ENCODE measurements at regions not wholly inside any gene's neighbourhood (a gene's known extent, or its start where the extent isn't known, plus 50 kb on each side); places are given as distances from the start of the nearest gene placed in this dataset.

DNA sequence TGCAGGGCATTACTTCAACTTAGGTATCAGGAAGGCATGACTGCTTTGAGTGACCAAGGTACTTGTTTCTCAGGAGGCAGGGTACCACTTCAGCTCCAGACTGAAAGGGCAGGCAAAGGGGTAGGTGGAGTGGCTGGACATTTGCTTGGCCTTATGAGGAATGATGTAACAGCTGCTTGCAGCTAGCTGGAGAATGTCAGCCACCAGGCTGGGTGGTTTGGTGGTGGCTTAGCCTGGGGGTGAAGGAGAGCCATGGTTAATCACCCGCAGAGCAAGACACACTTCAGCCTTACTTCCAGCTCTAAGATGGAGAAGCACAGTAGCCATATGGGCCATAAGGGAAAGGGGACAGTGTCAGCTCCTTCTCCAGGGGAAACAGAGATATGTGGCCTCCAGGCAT is 146.1 kb downstream of the APIP start:
- POLR2A ChIA-PET (ENCODE audit: unreplicated experiment): no interaction called here
- in situ Hi-C loops (cut with MboI; ENCODE audit: low sequenced_read_pairs) (no loop called here), intact Hi-C loops (cut with micrococcal nuclease) (no loop called here), dilution Hi-C loops (cut with HindIII; ENCODE audit: low sequenced_read_pairs, unreplicated experiment) (no loop called here)
- Histone ChIP-seq H3K4me2 (ENCODE audit: low read depth, low read length) (no peak overlapping the region), H3K27me3 (ENCODE audit: control insufficient read depth, insufficient read depth, low read length) (peaks cover 16% of the 10 kb centered on the region), H2BK5ac (ENCODE audit: low read depth, low read length, poor library complexity, severe bottlenecking) (no peak overlapping the region), H3K36me3 (ENCODE audit: control insufficient read depth, insufficient read depth, low read length) (no peaks in the 10 kb centered on the region), H3K4me1 (ENCODE audit: control insufficient read depth, insufficient read depth, low read length) (no peaks in the 10 kb centered on the region), H3K4ac (ENCODE audit: low read depth, low read length) (no peak overlapping the region), H3K9me3 (ENCODE audit: control insufficient read depth, insufficient read depth, low read length) (no peaks in the 10 kb centered on the region), H3K9me1 (ENCODE audit: insufficient read depth, low read length) (peaks cover 2% of the 10 kb centered on the region; the same call in 1 of the 2 replicates), H3K4me3 (ENCODE audit: insufficient read depth, low read depth, low read length) (no peak overlapping the region), H3K56ac (ENCODE audit: extremely low read depth, insufficient read depth, low read length) (no peak overlapping the region), H3K23ac (ENCODE audit: low read depth, low read length) (no peak overlapping the region), H3K79me1 (ENCODE audit: low read depth in 1 of 2, low read length in 2 of 2) (no peaks in the 10 kb centered on the region), H4K8ac (ENCODE audit: low read depth in 2 of 2, low read length in 2 of 2) (no peak overlapping the region), H3K14ac (replicated peaks; ENCODE audit: low read depth, low read length) (0 out of 2 replicates have a peak overlapping the region, but pooled peaks have one; percentile 22), H2AK5ac (ENCODE audit: low read depth, low read length) (no peak overlapping the region), H3K27ac (ENCODE audit: insufficient read depth, low read length) (no peak overlapping the region), H2BK120ac (ENCODE audit: low read depth, low read length) (no peak overlapping the region), H2AK9ac (replicated peaks; ENCODE audit: low read depth, low read length, poor library complexity) (no peak overlapping the region), H2BK20ac (ENCODE audit: low read depth, low read length) (no peak overlapping the region), H2AFZ (replicated peaks; ENCODE audit: low read length, poor library complexity) (no peak overlapping the region), H3K18ac (ENCODE audit: low read depth, low read length) (no peak overlapping the region), H4K20me1 (ENCODE audit: insufficient read depth, low read length) (no peaks in the 10 kb centered on the region), H2BK15ac (ENCODE audit: low read depth, low read length) (no peak overlapping the region), H4K5ac (ENCODE audit: low read depth, low read length) (no peak overlapping the region), H4K91ac (ENCODE audit: insufficient read depth, low read depth, low read length) (no peak overlapping the region), H3K9ac (ENCODE audit: low read depth, low read length) (no peak overlapping the region)
- CTCF ChIA-PET: no interaction called here
- ATAC-seq (ENCODE audit: low read depth): no peak
- no TSS peak for BruUV-seq (replicated peaks)
- TF ChIP-seq, protein P1, sequence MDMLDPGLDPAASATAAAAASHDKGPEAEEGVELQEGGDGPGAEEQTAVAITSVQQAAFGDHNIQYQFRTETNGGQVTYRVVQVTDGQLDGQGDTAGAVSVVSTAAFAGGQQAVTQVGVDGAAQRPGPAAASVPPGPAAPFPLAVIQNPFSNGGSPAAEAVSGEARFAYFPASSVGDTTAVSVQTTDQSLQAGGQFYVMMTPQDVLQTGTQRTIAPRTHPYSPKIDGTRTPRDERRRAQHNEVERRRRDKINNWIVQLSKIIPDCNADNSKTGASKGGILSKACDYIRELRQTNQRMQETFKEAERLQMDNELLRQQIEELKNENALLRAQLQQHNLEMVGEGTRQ (IDR thresholded peaks at IDR 0.05; ENCODE audit: low read depth, low read length): no peak
- TF ChIP-seq SMC3 (IDR thresholded peaks at IDR 0.05; ENCODE audit: low read depth, low read length): no peak
- TF ChIP-seq CHD1 (IDR thresholded peaks at IDR 0.05; ENCODE audit: low read depth, low read length): no peak
- no peak for TF ChIP-seq RAD21 (IDR thresholded peaks at IDR 0.05; ENCODE audit: low read length)
- TF ChIP-seq BHLHE40 (IDR thresholded peaks at IDR 0.05; ENCODE audit: low read depth, low read length): no peak
- no peak for TF ChIP-seq CEBPB (IDR thresholded peaks at IDR 0.05; ENCODE audit: low read depth, low read length)
- no peak for TF ChIP-seq FOS (IDR thresholded peaks at IDR 0.05; ENCODE audit: low read depth, low read length)
- TF ChIP-seq, protein P2, sequence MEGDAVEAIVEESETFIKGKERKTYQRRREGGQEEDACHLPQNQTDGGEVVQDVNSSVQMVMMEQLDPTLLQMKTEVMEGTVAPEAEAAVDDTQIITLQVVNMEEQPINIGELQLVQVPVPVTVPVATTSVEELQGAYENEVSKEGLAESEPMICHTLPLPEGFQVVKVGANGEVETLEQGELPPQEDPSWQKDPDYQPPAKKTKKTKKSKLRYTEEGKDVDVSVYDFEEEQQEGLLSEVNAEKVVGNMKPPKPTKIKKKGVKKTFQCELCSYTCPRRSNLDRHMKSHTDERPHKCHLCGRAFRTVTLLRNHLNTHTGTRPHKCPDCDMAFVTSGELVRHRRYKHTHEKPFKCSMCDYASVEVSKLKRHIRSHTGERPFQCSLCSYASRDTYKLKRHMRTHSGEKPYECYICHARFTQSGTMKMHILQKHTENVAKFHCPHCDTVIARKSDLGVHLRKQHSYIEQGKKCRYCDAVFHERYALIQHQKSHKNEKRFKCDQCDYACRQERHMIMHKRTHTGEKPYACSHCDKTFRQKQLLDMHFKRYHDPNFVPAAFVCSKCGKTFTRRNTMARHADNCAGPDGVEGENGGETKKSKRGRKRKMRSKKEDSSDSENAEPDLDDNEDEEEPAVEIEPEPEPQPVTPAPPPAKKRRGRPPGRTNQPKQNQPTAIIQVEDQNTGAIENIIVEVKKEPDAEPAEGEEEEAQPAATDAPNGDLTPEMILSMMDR (conservative IDR thresholded peaks at IDR 0.05; ENCODE audit: low read depth, low read length): no peak
- no peak for TF ChIP-seq NFE2L2 (IDR thresholded peaks at IDR 0.05; ENCODE audit: low read depth, low read length)
- no peak for TF ChIP-seq RFX5 (IDR thresholded peaks at IDR 0.05; ENCODE audit: low read depth, low read length)
- TF ChIP-seq MAZ (IDR thresholded peaks at IDR 0.05; ENCODE audit: borderline replicate concordance, low read depth, low read length): no peak
- TF ChIP-seq POLR2A (IDR thresholded peaks at IDR 0.05; ENCODE audit: low read depth, low read length): no peak
- no peak for TF ChIP-seq MXI1 (IDR thresholded peaks at IDR 0.05; ENCODE audit: borderline replicate concordance, low read depth, low read length)
- TF ChIP-seq, protein P3, sequence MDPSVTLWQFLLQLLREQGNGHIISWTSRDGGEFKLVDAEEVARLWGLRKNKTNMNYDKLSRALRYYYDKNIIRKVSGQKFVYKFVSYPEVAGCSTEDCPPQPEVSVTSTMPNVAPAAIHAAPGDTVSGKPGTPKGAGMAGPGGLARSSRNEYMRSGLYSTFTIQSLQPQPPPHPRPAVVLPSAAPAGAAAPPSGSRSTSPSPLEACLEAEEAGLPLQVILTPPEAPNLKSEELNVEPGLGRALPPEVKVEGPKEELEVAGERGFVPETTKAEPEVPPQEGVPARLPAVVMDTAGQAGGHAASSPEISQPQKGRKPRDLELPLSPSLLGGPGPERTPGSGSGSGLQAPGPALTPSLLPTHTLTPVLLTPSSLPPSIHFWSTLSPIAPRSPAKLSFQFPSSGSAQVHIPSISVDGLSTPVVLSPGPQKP (IDR thresholded peaks at IDR 0.05; ENCODE audit: borderline replicate concordance, low read depth, low read length): no peak
- TF ChIP-seq RCOR1 (IDR thresholded peaks at IDR 0.05; ENCODE audit: insufficient replicate concordance, low read length): no peak
- TF ChIP-seq MAFK (IDR thresholded peaks at IDR 0.05; ENCODE audit: low read depth, low read length): no peak
- no CpG with 5 or more reads among the region's 1 CpG for WGBS, 2 experiments (ENCODE audit: extremely low coverage in 2 of 2, insufficient read length in 1 of 2)
- no peak for DNase-seq
